Upper lobe of right lung (tissue), 1 donor: ENCODE measurements at regions not wholly inside any gene's neighbourhood (a gene's known extent, or its start where the extent isn't known, plus 50 kb on each side); places are given as distances from the start of the nearest gene placed in this dataset.
"Not testable (repeated sequence)": the region's sequence is repeated elsewhere in the genome, so short reads cannot be mapped to it uniquely, and the experiment has no call there.

ENCODE experiments used
- ATAC-seq: fragments of 200-7000 bp; cut with Tn5 transposase; one replicate; pipeline ENCODE4 v1.9.1; 2020; ENCODE audit warnings: mild to moderate bottlenecking, moderate library complexity
- DNase-seq: peaks from one replicate; pipeline ENCODE4 v3.0.0-alpha.2; 2020
- H3K27ac ChIP-seq: fragments of 200-600 bp; one replicate; pipeline ENCODE4 v1.8.0; 2022
- H3K27me3 ChIP-seq: fragments of 200-600 bp; one replicate; pipeline ENCODE4 v1.8.0; 2022; ENCODE audit warnings: mild to moderate bottlenecking
- H3K36me3 ChIP-seq: fragments of 200-600 bp; one replicate; pipeline ENCODE4 v1.8.0; 2022
- H3K4me1 ChIP-seq: fragments of 200-600 bp; one replicate; pipeline ENCODE4 v1.8.0; 2022
- H3K4me3 ChIP-seq: fragments of 200-600 bp; one replicate; pipeline ENCODE4 v1.8.0; 2022; ENCODE audit warnings: mild to moderate bottlenecking
- H3K9me3 ChIP-seq: fragments of 200-600 bp; one replicate; pipeline ENCODE4 v1.8.0; 2022
- CTCF ChIP-seq: fragments of 200-600 bp; IDR thresholded peaks from one replicate; pipeline ENCODE4 v1.8.0; 2022; ENCODE audit warnings: antibody characterized with exemption
- intact Hi-C: fragments of 100-400 bp; cut with DNase I; formaldehyde crosslinking; loops from one replicate; pipeline ENCODE4 v1.11.0; 2022
- donor health status: DM: no; HTN: yes; CAD: no; lungs with severe emphysema.

- Histone ChIP-seq H3K36me3 (no peaks in the 10 kb centered on the region), H3K27ac (no peak overlapping the region), H3K9me3 (no peaks in the 10 kb centered on the region), H3K27me3 (no peaks in the 10 kb centered on the region), H3K4me1 (no peaks in the 10 kb centered on the region), H3K4me3 (no peak overlapping the region)
- intact Hi-C loops, result no loop called here
- ATAC-seq (no peak), DNase-seq (no peak)
- no peak for TF ChIP-seq CTCF
These were observed 538.7 kb downstream of the TRIB2 start for GRCh38 chr2:13255485-13255884.

GRCh38 chr2:13260402-13260801, 543.7 kb downstream of the TRIB2 start:
- ATAC-seq, result no peak
- Histone ChIP-seq H3K27me3 (no peaks in the 10 kb centered on the region), H3K9me3 (no peaks in the 10 kb centered on the region), H3K36me3 (no peaks in the 10 kb centered on the region), H3K4me3 (no peak overlapping the region), H3K4me1 (no peaks in the 10 kb centered on the region), H3K27ac (no peak overlapping the region)
- no peak for TF ChIP-seq CTCF
- DNase-seq, result no peak
- intact Hi-C loops, result no loop called here

GRCh38 chr2:13266166-13266565, 549.4 kb downstream of the TRIB2 start:
- Histone ChIP-seq H3K27me3 (no peaks in the 10 kb centered on the region), H3K4me1 (no peaks in the 10 kb centered on the region), H3K4me3 (no peak overlapping the region), H3K36me3 (no peaks in the 10 kb centered on the region), H3K9me3 (no peaks in the 10 kb centered on the region), H3K27ac (no peak overlapping the region)
- ATAC-seq (no peak), DNase-seq (no peak)
- no peak for TF ChIP-seq CTCF
- intact Hi-C loops, result no loop called here

GRCh38 chr2:13284688-13285087, 568.0 kb downstream of the TRIB2 start:
- ATAC-seq (no peak), DNase-seq (no peak)
- H3K9me3 ChIP-seq, result no peaks in the 10 kb centered on the region
- intact Hi-C loops, result no loop called here
- TF ChIP-seq CTCF, result no peak
- H3K4me1 ChIP-seq, result no peaks in the 10 kb centered on the region
- H3K27me3 ChIP-seq, result no peaks in the 10 kb centered on the region
- H3K36me3 ChIP-seq, result no peaks in the 10 kb centered on the region
- no peak overlapping the region for H3K4me3 ChIP-seq
- H3K27ac ChIP-seq, result no peak overlapping the region

GRCh38 chr2:13289310-13289709, 572.6 kb downstream of the TRIB2 start:
- TF ChIP-seq CTCF, result no peak
- no peak for ATAC-seq
- intact Hi-C loops, result no loop called here

GRCh38 chr2:13308478-13308805, 591.7 kb downstream of the TRIB2 start:
- intact Hi-C loops, H3K4me3 ChIP-seq, H3K27ac ChIP-seq, H3K9me3 ChIP-seq, H3K27me3 ChIP-seq, H3K4me1 ChIP-seq, DNase-seq, H3K36me3 ChIP-seq, ATAC-seq: not testable (repeated sequence)

More at GRCh38 chr2:13289310-13289709, 572.6 kb downstream of the TRIB2 start:
- Histone ChIP-seq H3K4me3 (no peak overlapping the region), H3K27me3 (no peaks in the 10 kb centered on the region), H3K36me3 (no peaks in the 10 kb centered on the region), H3K4me1 (no peaks in the 10 kb centered on the region), H3K9me3 (no peaks in the 10 kb centered on the region), H3K27ac (no peak overlapping the region)
- DNase-seq, result no peak
